AML-193 (cell line): ENCODE measurements at regions not wholly inside any gene's neighbourhood (a gene's known extent, or its start where the extent isn't known, plus 50 kb on each side); places are given as distances from the start of the nearest gene placed in this dataset.
"Not testable (repeated sequence)": the region's sequence is repeated elsewhere in the genome, so short reads cannot be mapped to it uniquely, and the experiment has no call there.

Experiments used
- DNase-seq, 2 experiments: peaks; one replicate each; lab custom pipeline; 2025; lab: John Stamatoyannopoulos, UW

GRCh38 chrX:36683507-36683906 lies 324.7 kb upstream of the FAM47C start:
- no peak for DNase-seq

- DNase-seq, result no peak
Observed at GRCh38 chrX:36684053-36684452, 324.1 kb upstream of the FAM47C start.

- no peak for DNase-seq
Observed at GRCh38 chrX:36721990-36722389, 286.2 kb upstream of the FAM47C start.

- no peak for DNase-seq
Observed at GRCh38 chrX:36753602-36754001, 254.6 kb upstream of the FAM47C start.

GRCh38 chrX:36787752-36788151 lies 220.4 kb upstream of the FAM47C start:
- no peak for DNase-seq

- DNase-seq, result no peak
Observed at GRCh38 chrX:36803151-36803550, 205.0 kb upstream of the FAM47C start.

- no peak for DNase-seq
Observed at GRCh38 chrX:36804066-36804465, 204.1 kb upstream of the FAM47C start.

- DNase-seq, result no peak
Observed at GRCh38 chrX:36844857-36845256, 163.3 kb upstream of the FAM47C start.

GRCh38 chrX:36847496-36847895 lies 160.7 kb upstream of the FAM47C start:
- no peak for DNase-seq

GRCh38 chrX:36849407-36849806 lies 158.8 kb upstream of the FAM47C start:
- DNase-seq, result no peak

- DNase-seq, result no peak
Observed at GRCh38 chrX:36856849-36857248, 151.3 kb upstream of the FAM47C start.

- no peak for DNase-seq
Observed at GRCh38 chrX:36859231-36859630, 148.9 kb upstream of the FAM47C start.

- DNase-seq, result no peak
Observed at GRCh38 chrX:36861601-36862000, 146.6 kb upstream of the FAM47C start.

GRCh38 chrX:36867143-36867542 lies 141.0 kb upstream of the FAM47C start:
- DNase-seq, result peak in 1 of 2 experiments; percentile 1

GRCh38 chrX:36868592-36868991 lies 139.6 kb upstream of the FAM47C start:
- DNase-seq, result no peak

- DNase-seq, result no peak
Observed at GRCh38 chrX:36869457-36869856, 138.7 kb upstream of the FAM47C start.

- no peak for DNase-seq
Observed at GRCh38 chrX:36897690-36898089, 110.5 kb upstream of the FAM47C start.

GRCh38 chrX:36898301-36898700 lies 109.9 kb upstream of the FAM47C start:
- DNase-seq, result peak in 1 of 2 experiments; percentile 11

GRCh38 chrX:36904561-36904960 lies 103.6 kb upstream of the FAM47C start:
- not testable (repeated sequence) for DNase-seq

GRCh38 chrX:36908801-36909675 lies 99.1 kb upstream of the FAM47C start:
- peak; percentile 19 to 46 for DNase-seq

GRCh38 chrX:36909676-36910030 lies 98.5 kb upstream of the FAM47C start:
- no peak for DNase-seq

GRCh38 chrX:36913551-36913950 lies 94.6 kb upstream of the FAM47C start:
- DNase-seq, result no peak

- DNase-seq, result no peak
Observed at GRCh38 chrX:36916941-36917340, 91.2 kb upstream of the FAM47C start.

- no peak for DNase-seq
Observed at GRCh38 chrX:36927712-36928111, 80.5 kb upstream of the FAM47C start.
